ENCODE measurements at regions not wholly inside any gene's neighbourhood (a gene's known extent, or its start where the extent isn't known, plus 50 kb on each side); places are given as distances from the start of the nearest gene placed in this dataset.

DNA sequence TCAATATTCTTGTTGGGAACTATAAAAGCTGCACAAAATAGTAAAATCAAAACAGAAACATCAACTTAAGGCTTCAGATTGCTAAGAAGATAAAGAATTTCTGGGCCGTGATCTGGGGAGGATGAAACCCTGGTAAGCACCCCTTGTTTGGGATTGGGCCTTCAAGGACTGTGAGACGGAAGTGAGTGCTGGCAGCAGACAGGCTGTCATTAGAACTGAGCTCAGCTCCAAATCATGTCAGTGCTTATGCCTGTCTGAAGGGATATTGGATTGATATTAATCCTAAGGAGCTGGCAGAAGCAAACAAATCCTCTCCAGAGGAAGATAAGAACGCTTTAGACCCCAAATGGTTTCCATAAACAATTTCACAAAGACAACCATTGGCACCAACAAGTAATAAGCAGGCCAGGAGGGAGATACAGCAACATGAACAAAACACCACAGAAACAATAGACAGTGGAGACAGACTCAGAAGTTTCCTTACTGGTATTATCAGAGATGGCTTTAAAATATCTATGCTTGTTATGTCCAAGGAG is 72.6 kb upstream of the CTXND1 start:
- TF ChIP-seq EP300 (IDR thresholded peaks at IDR 0.05; ENCODE audit: borderline replicate concordance) (no peak), ZBTB7A (IDR thresholded peaks at IDR 0.05; ENCODE audit: low read depth) (no peak), CEBPB (IDR thresholded peaks at IDR 0.05) (no peak)
- TF ChIP-seq, protein P1, sequence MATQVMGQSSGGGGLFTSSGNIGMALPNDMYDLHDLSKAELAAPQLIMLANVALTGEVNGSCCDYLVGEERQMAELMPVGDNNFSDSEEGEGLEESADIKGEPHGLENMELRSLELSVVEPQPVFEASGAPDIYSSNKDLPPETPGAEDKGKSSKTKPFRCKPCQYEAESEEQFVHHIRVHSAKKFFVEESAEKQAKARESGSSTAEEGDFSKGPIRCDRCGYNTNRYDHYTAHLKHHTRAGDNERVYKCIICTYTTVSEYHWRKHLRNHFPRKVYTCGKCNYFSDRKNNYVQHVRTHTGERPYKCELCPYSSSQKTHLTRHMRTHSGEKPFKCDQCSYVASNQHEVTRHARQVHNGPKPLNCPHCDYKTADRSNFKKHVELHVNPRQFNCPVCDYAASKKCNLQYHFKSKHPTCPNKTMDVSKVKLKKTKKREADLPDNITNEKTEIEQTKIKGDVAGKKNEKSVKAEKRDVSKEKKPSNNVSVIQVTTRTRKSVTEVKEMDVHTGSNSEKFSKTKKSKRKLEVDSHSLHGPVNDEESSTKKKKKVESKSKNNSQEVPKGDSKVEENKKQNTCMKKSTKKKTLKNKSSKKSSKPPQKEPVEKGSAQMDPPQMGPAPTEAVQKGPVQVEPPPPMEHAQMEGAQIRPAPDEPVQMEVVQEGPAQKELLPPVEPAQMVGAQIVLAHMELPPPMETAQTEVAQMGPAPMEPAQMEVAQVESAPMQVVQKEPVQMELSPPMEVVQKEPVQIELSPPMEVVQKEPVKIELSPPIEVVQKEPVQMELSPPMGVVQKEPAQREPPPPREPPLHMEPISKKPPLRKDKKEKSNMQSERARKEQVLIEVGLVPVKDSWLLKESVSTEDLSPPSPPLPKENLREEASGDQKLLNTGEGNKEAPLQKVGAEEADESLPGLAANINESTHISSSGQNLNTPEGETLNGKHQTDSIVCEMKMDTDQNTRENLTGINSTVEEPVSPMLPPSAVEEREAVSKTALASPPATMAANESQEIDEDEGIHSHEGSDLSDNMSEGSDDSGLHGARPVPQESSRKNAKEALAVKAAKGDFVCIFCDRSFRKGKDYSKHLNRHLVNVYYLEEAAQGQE (IDR thresholded peaks at IDR 0.05; ENCODE audit: low read depth) = no peak
- TF ChIP-seq, protein P2, sequence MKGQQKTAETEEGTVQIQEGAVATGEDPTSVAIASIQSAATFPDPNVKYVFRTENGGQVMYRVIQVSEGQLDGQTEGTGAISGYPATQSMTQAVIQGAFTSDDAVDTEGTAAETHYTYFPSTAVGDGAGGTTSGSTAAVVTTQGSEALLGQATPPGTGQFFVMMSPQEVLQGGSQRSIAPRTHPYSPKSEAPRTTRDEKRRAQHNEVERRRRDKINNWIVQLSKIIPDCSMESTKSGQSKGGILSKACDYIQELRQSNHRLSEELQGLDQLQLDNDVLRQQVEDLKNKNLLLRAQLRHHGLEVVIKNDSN (IDR thresholded peaks at IDR 0.05) = no peak
- TF ChIP-seq, protein P3, sequence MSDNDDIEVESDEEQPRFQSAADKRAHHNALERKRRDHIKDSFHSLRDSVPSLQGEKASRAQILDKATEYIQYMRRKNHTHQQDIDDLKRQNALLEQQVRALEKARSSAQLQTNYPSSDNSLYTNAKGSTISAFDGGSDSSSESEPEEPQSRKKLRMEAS (IDR thresholded peaks at IDR 0.05) = no peak
